Stomach (tissue), 8 donors: ENCODE measurements at regions not wholly inside any gene's neighbourhood (a gene's known extent, or its start where the extent isn't known, plus 50 kb on each side); places are given as distances from the start of the nearest gene placed in this dataset.

Experiments
- DNase-seq, 2 donors: peaks; one replicate each; pipeline versions ENCODE4 v3.0.0 to v3.0.0-alpha.2; 2013 to 2019
- H3K27ac ChIP-seq, 5 donors: fragments of 200-600 bp in 4 of 5; sonication (generic) in 4 of 5; one replicate each; pipeline ENCODE4 v1.5.1; 2013 to 2019; ENCODE audit warnings: mild to moderate bottlenecking in 1 of 5, moderate library complexity in 1 of 5
- H3K27me3 ChIP-seq, 3 donors: fragments of 200-600 bp; sonication (generic); one replicate each; pipeline ENCODE4 v1.5.1; 2017 to 2019; ENCODE audit warnings: mixed run types in 1 of 3
- H3K36me3 ChIP-seq, 4 donors: fragments of 200-600 bp; sonication (generic); 1 replicate in 3 of 4; 2 replicates in 1 of 4; pipeline ENCODE4 v1.5.1; 2016 to 2019
- H3K4me1 ChIP-seq, 4 donors: fragments of 200-600 bp; sonication (generic); one replicate each; pipeline ENCODE4 v1.5.1; 2016 to 2019
- H3K4me3 ChIP-seq, 4 donors: fragments of 200-600 bp; sonication (generic) in 3 of 4; one replicate each; pipeline ENCODE4 v1.5.1; 2016 to 2019; ENCODE audit warnings: mild to moderate bottlenecking in 1 of 4
- H3K9me3 ChIP-seq, 4 donors: fragments of 200-600 bp; sonication (generic); one replicate each; pipeline ENCODE4 v1.5.1; 2016 to 2019
- CTCF ChIP-seq, 7 experiments: fragments of 450-650 bp in 4 of 7; fragments of 200-600 bp in 3 of 7; sonication (generic) in 3 of 7; IDR thresholded peaks; one replicate each; pipeline ENCODE4 v1.5.1; 2016 to 2019; ENCODE audit warnings: antibody characterized with exemption in 7 of 7, control low read depth in 2 of 7, mild to moderate bottlenecking in 1 of 7
- EP300 ChIP-seq: sonication (generic); formaldehyde crosslinking; IDR thresholded peaks from one replicate; pipeline ENCODE4 v1.6.1; 2017; ENCODE audit warnings: antibody characterized with exemption
- POLR2A ChIP-seq, 4 donors: fragments of 450-650 bp; IDR thresholded peaks; one replicate each; pipeline ENCODE4 v1.6.1; 2016; ENCODE audit warnings: antibody characterized with exemption in 4 of 4, control low read depth in 2 of 4, mild to moderate bottlenecking in 1 of 4, moderate library complexity in 1 of 4
- POLR2AphosphoS5 ChIP-seq, 3 donors: sonication (generic); formaldehyde crosslinking; IDR thresholded peaks; one replicate each; pipeline ENCODE4 v1.6.1; 2016; ENCODE audit warnings: antibody characterized with exemption in 3 of 3
- WGBS, 5 donors: extraction: QIAGEN DNeasy Blood & Tissue Kit in 3 of 5; methylation state at CpG; one replicate each; pipeline versions ENCODE4 v1.1.5 to v1.1.7; 2013 to 2018; 5-methylcytosine and 5-hydroxymethylcytosine counted together
- intact Hi-C: fragments of 100-400 bp; cut with DNase I; formaldehyde crosslinking; loops from one replicate; pipeline ENCODE4 v1.15.1; 2023; ENCODE audit warnings: low total_unique reads
- donor health status: healthy with polysubstance abuse.
- donor health status: Bipolar disorder and iron deficiency.
- donor health status: healthy.

- Histone ChIP-seq H3K4me1 (peaks cover 0 to 8% (median under 1%) of the 10 kb centered on the region in 4 donors), H3K36me3 (no peaks in the 10 kb centered on the region), H3K9me3 (no peaks in the 10 kb centered on the region), H3K27ac (no peak overlapping the region), H3K4me3 (no peak overlapping the region), H3K27me3 (peaks cover 0 to 5% (median 0%) of the 10 kb centered on the region in 3 donors)
- WGBS, 5 donors: 63 to 85% (median 75%) methylated on average over 2 of the region's 2 CpGs
- intact Hi-C loops: no loop called here
- TF ChIP-seq CTCF (IDR thresholded peaks at IDR 0.05) (no peak), EP300 (no peak), POLR2AphosphoS5 (IDR thresholded peaks at IDR 0.05) (no peak), POLR2A (IDR thresholded peaks at IDR 0.05) (no peak)
- no peak for DNase-seq
These were observed 227.0 kb upstream of the SIX2 start for GRCh38 chr2:45236268-45236667.

GRCh38 chr2:45233301-45233700 is 224.0 kb upstream of the SIX2 start:
- WGBS, 5 donors: 87 to 98% (median 91%) methylated on average over 3 of the region's 3 CpGs
- Histone ChIP-seq H3K27ac (no peak overlapping the region), H3K9me3 (no peaks in the 10 kb centered on the region), H3K36me3 (no peaks in the 10 kb centered on the region), H3K4me3 (no peak overlapping the region), H3K27me3 (peaks cover 0 to 4% (median 0%) of the 10 kb centered on the region in 3 donors), H3K4me1 (peaks cover 0 to 6% (median 0%) of the 10 kb centered on the region in 4 donors)
- intact Hi-C loops: no loop called here
- no peak for DNase-seq
- TF ChIP-seq POLR2AphosphoS5 (IDR thresholded peaks at IDR 0.05) (no peak), EP300 (no peak), POLR2A (IDR thresholded peaks at IDR 0.05) (no peak), CTCF (IDR thresholded peaks at IDR 0.05) (no peak)

- WGBS, 5 donors: 73 to 91% (median 83%) methylated on average over 1 of the region's 1 CpG
- Histone ChIP-seq H3K27ac (no peak overlapping the region), H3K4me3 (no peak overlapping the region), H3K4me1 (peaks cover 0 to 1% (median 0%) of the 10 kb centered on the region in 4 donors), H3K9me3 (no peaks in the 10 kb centered on the region), H3K36me3 (no peaks in the 10 kb centered on the region), H3K27me3 (no peaks in the 10 kb centered on the region)
- intact Hi-C loops: no loop called here
- TF ChIP-seq POLR2A (IDR thresholded peaks at IDR 0.05): no peak
- no peak for TF ChIP-seq POLR2AphosphoS5 (IDR thresholded peaks at IDR 0.05)
- no peak for TF ChIP-seq EP300
- TF ChIP-seq CTCF (IDR thresholded peaks at IDR 0.05): no peak
- DNase-seq: no peak
These were observed 223.6 kb upstream of the SIX2 start for GRCh38 chr2:45232818-45233217.

GRCh38 chr2:45229411-45229810 is 220.2 kb upstream of the SIX2 start:
- H3K4me1 ChIP-seq: no peaks in the 10 kb centered on the region
- intact Hi-C loops: no loop called here
- DNase-seq: no peak
- TF ChIP-seq CTCF (IDR thresholded peaks at IDR 0.05): no peak
- no peaks in the 10 kb centered on the region for H3K36me3 ChIP-seq
- H3K27ac ChIP-seq: no peak overlapping the region
- H3K27me3 ChIP-seq: no peaks in the 10 kb centered on the region
- H3K9me3 ChIP-seq: no peaks in the 10 kb centered on the region
- 38 to 90% (median 62%) methylated on average over 1 of the region's 1 CpG for WGBS, 5 donors
- H3K4me3 ChIP-seq: no peak overlapping the region
